ENCODE measurements at regions not wholly inside any gene's neighbourhood (a gene's known extent, or its start where the extent isn't known, plus 50 kb on each side); places are given as distances from the start of the nearest gene placed in this dataset.

DNA sequence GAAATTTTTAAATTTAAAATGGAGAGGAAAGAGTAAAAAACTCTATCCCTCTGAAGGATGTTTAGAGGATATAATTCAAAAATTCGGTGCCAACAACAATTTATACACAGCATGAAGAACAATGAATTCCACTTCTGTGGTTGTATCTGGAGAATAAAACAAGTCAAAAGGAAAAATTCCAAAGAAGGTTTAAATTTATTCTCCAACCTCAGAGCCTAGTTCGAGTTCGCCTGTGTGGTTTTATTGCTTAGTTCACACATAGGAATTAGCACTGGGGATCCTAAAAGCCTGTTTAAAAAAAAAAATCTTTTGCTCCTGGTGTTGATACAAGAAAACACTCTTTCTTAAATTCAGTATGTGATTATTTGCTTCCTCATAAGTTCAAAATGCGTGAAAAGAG, 79.2 kb downstream of the LLPH start:
- no peak for DNase-seq (ENCODE audit: low read depth in 2 of 2)
- TF ChIP-seq, protein P1, sequence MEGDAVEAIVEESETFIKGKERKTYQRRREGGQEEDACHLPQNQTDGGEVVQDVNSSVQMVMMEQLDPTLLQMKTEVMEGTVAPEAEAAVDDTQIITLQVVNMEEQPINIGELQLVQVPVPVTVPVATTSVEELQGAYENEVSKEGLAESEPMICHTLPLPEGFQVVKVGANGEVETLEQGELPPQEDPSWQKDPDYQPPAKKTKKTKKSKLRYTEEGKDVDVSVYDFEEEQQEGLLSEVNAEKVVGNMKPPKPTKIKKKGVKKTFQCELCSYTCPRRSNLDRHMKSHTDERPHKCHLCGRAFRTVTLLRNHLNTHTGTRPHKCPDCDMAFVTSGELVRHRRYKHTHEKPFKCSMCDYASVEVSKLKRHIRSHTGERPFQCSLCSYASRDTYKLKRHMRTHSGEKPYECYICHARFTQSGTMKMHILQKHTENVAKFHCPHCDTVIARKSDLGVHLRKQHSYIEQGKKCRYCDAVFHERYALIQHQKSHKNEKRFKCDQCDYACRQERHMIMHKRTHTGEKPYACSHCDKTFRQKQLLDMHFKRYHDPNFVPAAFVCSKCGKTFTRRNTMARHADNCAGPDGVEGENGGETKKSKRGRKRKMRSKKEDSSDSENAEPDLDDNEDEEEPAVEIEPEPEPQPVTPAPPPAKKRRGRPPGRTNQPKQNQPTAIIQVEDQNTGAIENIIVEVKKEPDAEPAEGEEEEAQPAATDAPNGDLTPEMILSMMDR (IDR thresholded peaks at IDR 0.05; ENCODE audit: low read depth, low read length), result no peak
- H3K4me3 ChIP-seq (replicated peaks in 1 of 2; ENCODE audit: low read depth in 2 of 2, low read length in 2 of 2), result no peak overlapping the region

GRCh38 chr12:66050610-66051009, 79.9 kb downstream of the LLPH start:
- H3K4me3 ChIP-seq (replicated peaks in 1 of 2; ENCODE audit: low read depth in 2 of 2, low read length in 2 of 2), result no peak overlapping the region
- TF ChIP-seq, protein P1 (IDR thresholded peaks at IDR 0.05; ENCODE audit: low read depth, low read length), result no peak
- DNase-seq (ENCODE audit: low read depth in 2 of 2), result no peak

DNA sequence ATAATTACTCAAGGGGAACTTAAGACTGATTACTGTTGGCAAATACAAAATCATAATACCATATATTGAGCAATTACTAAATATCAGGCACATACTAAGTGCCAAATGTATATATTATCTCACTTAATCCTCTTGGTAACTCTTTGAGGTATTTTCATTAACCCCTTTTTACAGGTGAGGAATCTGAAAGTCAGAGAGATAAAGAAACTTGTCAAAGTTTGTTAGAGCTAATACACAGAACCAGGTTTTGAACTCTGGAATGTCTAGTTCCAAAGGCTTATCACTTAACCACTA, 80.3 kb downstream of the LLPH start:
- no peak overlapping the region for H3K4me3 ChIP-seq (replicated peaks in 1 of 2; ENCODE audit: low read depth in 2 of 2, low read length in 2 of 2)
- DNase-seq (ENCODE audit: low read depth in 2 of 2), result no peak
- TF ChIP-seq, protein P1 (IDR thresholded peaks at IDR 0.05; ENCODE audit: low read depth, low read length), result no peak

DNA sequence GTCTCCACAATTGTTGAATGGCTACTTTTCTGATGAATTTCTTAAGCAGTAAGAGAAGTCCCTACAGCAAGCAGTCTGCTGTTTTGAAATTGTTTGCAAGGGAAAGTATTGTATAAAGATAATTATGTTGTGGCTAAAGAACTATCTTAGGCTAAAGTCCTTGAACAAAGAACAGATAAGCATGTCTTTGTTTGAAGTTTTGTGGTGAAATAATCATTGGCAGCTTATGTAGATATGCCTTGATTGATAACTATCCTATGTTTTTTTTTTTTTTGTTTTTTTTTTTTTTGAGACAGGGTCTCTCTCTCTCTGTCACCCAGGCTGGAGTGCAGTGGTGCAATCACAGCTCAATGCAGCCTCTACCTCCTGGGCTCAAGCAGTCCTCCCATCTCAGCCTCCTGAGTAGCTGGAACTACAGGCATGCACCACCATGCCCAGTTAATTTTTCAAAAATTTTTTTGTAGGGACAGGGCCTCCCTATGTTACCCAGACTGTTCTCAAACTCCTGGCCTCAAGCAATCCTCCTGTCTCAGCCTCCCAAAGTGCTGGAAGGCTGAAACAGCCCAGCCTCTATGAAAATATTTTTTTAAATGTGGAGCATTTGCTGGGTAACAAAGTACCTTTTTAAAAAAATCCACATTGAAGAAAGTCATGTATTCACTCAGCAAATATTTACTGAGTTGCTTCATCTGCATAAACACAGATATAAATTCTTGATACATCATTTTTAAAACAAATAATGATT, 80.8 kb downstream of the LLPH start:
- TF ChIP-seq, protein P1 (IDR thresholded peaks at IDR 0.05; ENCODE audit: low read depth, low read length), result no peak
- no peak overlapping the region for H3K4me3 ChIP-seq (replicated peaks in 1 of 2; ENCODE audit: low read depth in 2 of 2, low read length in 2 of 2)
- DNase-seq (ENCODE audit: low read depth in 2 of 2), result no peak

DNA sequence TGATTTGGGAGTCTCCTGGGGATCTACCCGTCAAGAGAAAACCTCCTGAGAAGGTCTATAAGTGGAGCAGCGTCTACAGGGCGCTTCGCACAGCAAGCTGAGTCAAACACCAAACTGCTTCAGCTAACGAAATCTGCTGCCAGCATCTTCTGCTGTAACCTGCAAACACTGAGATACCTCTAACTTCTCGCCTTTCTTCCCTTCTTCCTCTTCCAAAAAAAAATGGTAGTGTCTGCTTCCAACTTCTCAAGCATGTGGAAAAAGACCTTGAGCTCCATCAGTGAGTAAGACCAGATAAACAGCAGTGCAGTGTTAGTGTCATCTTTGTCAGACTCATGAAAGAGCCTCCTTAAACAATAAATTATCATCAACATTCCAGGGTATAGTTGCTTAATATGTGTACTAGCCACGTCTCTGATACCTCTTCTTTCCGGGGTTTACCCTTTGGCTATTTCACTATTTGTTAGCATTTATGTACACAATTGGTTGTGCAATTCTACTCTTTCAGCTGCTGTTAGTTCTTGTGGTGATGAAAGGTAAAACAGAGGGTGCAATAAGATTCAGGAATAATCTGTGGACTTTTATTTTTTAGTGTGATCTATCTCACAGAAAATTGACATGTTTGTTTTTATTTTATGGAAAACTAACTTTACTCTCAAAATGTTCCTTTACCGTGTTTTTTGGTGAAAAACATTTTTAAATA, 81.6 kb downstream of the LLPH start:
- DNase-seq (ENCODE audit: low read depth in 2 of 2), result peak; percentile 52 to 60
- no peak overlapping the region for H3K4me3 ChIP-seq (replicated peaks in 1 of 2; ENCODE audit: low read depth in 2 of 2, low read length in 2 of 2)
- TF ChIP-seq, protein P1 (IDR thresholded peaks at IDR 0.05; ENCODE audit: low read depth, low read length), result no peak

DNA sequence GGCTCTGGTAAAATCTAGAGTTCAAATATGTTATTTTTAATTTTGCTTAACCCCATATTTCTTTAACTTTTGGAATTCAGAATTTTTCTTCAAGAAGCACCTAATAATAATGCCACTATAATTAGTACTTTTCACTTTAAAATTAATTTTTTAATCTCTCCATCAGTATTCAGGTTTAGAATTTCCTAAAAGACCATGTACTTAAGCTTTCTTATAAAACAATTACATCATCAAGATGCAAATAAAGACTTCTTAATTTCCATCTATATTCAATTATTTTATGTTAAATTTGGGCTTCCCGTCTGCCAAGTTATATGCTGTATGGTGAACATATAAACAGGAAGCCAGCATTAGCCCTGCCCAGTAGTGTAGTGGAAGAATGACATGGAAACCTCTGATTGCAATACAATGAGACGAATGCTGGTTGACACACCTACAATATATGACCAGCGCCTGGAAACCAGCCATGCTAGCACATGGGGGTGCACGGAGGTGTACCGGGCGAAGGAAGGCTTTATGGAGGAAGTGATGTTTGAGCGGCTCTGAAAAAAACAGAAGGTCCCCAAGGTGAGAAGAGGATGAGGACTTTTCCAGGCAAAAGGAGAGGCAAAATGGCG, 82.2 kb downstream of the LLPH start:
- TF ChIP-seq, protein P1 (IDR thresholded peaks at IDR 0.05; ENCODE audit: low read depth, low read length), result no peak
- no peak for DNase-seq (ENCODE audit: low read depth in 2 of 2)
- no peak overlapping the region for H3K4me3 ChIP-seq (replicated peaks in 1 of 2; ENCODE audit: low read depth in 2 of 2, low read length in 2 of 2)

Data from cardiac fibroblast (primary cell).